ENCODE measurements at regions not wholly inside any gene's neighbourhood (a gene's known extent, or its start where the extent isn't known, plus 50 kb on each side); places are given as distances from the start of the nearest gene placed in this dataset.

DNA sequence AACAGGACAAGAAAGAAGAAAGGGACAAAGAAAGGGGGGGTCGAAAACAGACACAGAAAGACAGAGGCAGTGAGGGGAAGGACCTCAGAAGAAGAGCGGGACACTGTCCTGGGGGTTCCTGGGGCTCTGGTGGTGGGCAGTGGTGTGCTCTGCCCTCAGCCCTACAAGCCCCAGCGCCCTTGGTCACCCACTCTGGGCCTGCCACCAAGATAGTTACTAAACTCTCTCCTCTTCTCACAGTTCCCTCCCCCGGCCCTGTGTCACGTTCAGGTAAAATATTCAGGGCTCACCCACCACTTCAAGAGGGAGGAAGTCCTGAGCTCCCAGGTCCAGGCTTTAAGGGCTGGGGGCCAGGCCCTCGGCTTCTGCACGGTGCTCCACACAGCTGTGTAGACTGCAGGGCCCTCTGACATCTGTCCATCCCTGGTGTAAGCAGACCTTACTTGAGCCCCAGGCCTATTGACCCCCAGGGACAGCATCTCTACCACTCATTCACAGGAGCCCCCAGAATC lies 87.4 kb downstream of the MRPL14 start:
- no peak overlapping the region for H3K4me2 ChIP-seq (ENCODE audit: low read depth, low read length)
- no peaks in the 10 kb centered on the region for H3K79me2 ChIP-seq (ENCODE audit: insufficient read depth, low read length)
- DNase-seq (ENCODE audit: low spot score) (no peak), FAIRE-seq (no peak), ATAC-seq (no peak)
- no TSS peak for BruUV-seq (replicated peaks)
- in situ Hi-C loops (cut with HindIII; ENCODE audit: extremely low pct_ligation_motif_present, low pct_unique_long_range_greater_than_20kb), result no loop called here
- no peaks in the 10 kb centered on the region for H4K20me1 ChIP-seq (ENCODE audit: insufficient read depth, low read length)
- 34% methylated on average over 7 of the region's 7 CpGs for WGBS (ENCODE audit: low lambda C conversion rate)
- H3K9ac ChIP-seq (ENCODE audit: insufficient read depth, low read depth, low read length), result no peak overlapping the region
- H3K27me3 ChIP-seq (ENCODE audit: control insufficient read depth in 1 of 2, insufficient read depth in 2 of 2, low read length in 2 of 2), result peaks cover 1 to 17% of the 10 kb centered on the region in 2 experiments
- intact Hi-C loops (cut with micrococcal nuclease; ENCODE audit: unreplicated experiment), result loop anchor here (5.0 kb wide), 1 partner anchor 48 kb away; no protein-coding TSS in a partner anchor
- no peaks in the 10 kb centered on the region for H3K36me3 ChIP-seq (replicated peaks in 1 of 2; ENCODE audit: control insufficient read depth in 1 of 2, insufficient read depth in 2 of 2, low read length in 2 of 2)
- no peaks in the 10 kb centered on the region for H3K9me3 ChIP-seq (ENCODE audit: low read length)
- no peak overlapping the region for H3K27ac ChIP-seq (ENCODE audit: extremely low read length, insufficient read depth, low read length)
- H2AFZ ChIP-seq (ENCODE audit: low read length), result no peak overlapping the region
- CTCF ChIA-PET (ENCODE audit: low intra/inter-chr PET ratio, low total read pairs), result no interaction called here
- TF ChIP-seq HMG20A (CRISPR knock-in tag; IDR thresholded peaks at IDR 0.05; ENCODE audit: borderline replicate concordance) (no peak), ZNF883 (CRISPR knock-in tag; IDR thresholded peaks at IDR 0.05; ENCODE audit: not compliant biosample characterization) (no peak), ZNF639 (CRISPR knock-in tag; conservative IDR thresholded peaks at IDR 0.05) (no peak), RORA (CRISPR knock-in tag; IDR thresholded peaks at IDR 0.05) (no peak), MXI1 (IDR thresholded peaks at IDR 0.05; ENCODE audit: borderline replicate concordance, low read depth, low read length) (no peak), BORCS8-MEF2B (CRISPR knock-in tag; IDR thresholded peaks at IDR 0.05) (no peak), TGIF2 (CRISPR knock-in tag; IDR thresholded peaks at IDR 0.05) (no peak), HNRNPUL1 (IDR thresholded peaks at IDR 0.05; ENCODE audit: low read depth, low read length) (no peak), ZNF713 (CRISPR knock-in tag; IDR thresholded peaks at IDR 0.05) (no peak), TP53 (CRISPR knock-in tag; conservative IDR thresholded peaks at IDR 0.05) (no peak), FOSL2 (CRISPR knock-in tag; IDR thresholded peaks at IDR 0.05) (no peak)
- TF ChIP-seq, protein P1, sequence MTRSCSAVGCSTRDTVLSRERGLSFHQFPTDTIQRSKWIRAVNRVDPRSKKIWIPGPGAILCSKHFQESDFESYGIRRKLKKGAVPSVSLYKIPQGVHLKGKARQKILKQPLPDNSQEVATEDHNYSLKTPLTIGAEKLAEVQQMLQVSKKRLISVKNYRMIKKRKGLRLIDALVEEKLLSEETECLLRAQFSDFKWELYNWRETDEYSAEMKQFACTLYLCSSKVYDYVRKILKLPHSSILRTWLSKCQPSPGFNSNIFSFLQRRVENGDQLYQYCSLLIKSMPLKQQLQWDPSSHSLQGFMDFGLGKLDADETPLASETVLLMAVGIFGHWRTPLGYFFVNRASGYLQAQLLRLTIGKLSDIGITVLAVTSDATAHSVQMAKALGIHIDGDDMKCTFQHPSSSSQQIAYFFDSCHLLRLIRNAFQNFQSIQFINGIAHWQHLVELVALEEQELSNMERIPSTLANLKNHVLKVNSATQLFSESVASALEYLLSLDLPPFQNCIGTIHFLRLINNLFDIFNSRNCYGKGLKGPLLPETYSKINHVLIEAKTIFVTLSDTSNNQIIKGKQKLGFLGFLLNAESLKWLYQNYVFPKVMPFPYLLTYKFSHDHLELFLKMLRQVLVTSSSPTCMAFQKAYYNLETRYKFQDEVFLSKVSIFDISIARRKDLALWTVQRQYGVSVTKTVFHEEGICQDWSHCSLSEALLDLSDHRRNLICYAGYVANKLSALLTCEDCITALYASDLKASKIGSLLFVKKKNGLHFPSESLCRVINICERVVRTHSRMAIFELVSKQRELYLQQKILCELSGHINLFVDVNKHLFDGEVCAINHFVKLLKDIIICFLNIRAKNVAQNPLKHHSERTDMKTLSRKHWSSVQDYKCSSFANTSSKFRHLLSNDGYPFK (CRISPR knock-in tag; IDR thresholded peaks at IDR 0.05; ENCODE audit: borderline replicate concordance), result no peak
- TF ChIP-seq, protein P2, sequence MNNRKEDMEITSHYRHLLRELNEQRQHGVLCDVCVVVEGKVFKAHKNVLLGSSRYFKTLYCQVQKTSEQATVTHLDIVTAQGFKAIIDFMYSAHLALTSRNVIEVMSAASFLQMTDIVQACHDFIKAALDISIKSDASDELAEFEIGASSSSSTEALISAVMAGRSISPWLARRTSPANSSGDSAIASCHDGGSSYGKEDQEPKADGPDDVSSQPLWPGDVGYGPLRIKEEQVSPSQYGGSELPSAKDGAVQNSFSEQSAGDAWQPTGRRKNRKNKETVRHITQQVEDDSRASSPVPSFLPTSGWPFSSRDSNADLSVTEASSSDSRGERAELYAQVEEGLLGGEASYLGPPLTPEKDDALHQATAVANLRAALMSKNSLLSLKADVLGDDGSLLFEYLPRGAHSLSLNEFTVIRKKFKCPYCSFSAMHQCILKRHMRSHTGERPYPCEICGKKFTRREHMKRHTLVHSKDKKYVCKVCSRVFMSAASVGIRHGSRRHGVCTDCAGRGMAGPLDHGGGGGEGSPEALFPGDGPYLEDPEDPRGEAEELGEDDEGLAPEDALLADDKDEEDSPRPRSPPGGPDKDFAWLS (CRISPR knock-in tag; IDR thresholded peaks at IDR 0.05; ENCODE audit: borderline replicate concordance), result no peak
- TF ChIP-seq, protein P3, sequence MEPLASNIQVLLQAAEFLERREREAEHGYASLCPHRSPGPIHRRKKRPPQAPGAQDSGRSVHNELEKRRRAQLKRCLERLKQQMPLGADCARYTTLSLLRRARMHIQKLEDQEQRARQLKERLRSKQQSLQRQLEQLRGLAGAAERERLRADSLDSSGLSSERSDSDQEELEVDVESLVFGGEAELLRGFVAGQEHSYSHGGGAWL (CRISPR knock-in tag; IDR thresholded peaks at IDR 0.05), result no peak
- H3K4me1 ChIP-seq (ENCODE audit: insufficient read depth, low read length), result peaks cover 68% of the 10 kb centered on the region
- POLR2A ChIA-PET, result no interaction called here
- no peak overlapping the region for H3K4me3 ChIP-seq (replicated peaks in 1 of 3; ENCODE audit: insufficient read depth in 1 of 3, low read depth in 2 of 3, low read length in 3 of 3)
